GM21737 (cell line): ENCODE measurements at regions not wholly inside any gene's neighbourhood (a gene's known extent, or its start where the extent isn't known, plus 50 kb on each side); places are given as distances from the start of the nearest gene placed in this dataset.

ENCODE experiments used
- ATAC-seq: cut with Tn5 transposase; IDR thresholded peaks from one replicate; pipeline ENCODE4 v1.9.1; 2021; ENCODE audit warnings: mild to moderate bottlenecking, moderate library complexity; ENCODE audit not compliant: unreplicated experiment

DNA sequence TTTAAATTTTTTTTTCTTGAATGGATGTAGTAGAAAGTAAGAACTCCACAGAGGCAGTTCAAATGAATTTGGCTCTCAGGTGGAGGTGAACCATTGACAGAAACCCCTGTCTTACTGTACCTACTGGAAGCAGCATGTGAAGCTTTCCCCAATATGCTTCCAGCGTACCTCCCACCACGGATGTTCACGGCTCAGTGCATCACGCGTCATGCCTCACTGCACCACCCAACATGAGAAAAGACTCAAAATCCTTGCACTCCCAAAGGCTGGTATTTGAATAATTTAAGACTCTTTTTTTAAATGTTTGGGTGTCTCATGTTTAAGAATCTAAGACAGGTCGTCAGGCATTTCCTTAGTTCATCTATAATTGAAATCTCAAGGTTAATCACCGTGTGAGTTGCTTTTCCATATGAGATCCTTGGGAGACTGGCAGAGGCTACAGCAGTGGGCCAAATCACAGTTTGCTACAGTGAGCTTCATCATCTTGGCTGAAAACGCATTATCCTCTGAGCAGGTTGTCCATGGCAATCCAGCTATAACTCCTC lies 846.4 kb downstream of the DCDC2C start:
- ATAC-seq: no peak

DNA sequence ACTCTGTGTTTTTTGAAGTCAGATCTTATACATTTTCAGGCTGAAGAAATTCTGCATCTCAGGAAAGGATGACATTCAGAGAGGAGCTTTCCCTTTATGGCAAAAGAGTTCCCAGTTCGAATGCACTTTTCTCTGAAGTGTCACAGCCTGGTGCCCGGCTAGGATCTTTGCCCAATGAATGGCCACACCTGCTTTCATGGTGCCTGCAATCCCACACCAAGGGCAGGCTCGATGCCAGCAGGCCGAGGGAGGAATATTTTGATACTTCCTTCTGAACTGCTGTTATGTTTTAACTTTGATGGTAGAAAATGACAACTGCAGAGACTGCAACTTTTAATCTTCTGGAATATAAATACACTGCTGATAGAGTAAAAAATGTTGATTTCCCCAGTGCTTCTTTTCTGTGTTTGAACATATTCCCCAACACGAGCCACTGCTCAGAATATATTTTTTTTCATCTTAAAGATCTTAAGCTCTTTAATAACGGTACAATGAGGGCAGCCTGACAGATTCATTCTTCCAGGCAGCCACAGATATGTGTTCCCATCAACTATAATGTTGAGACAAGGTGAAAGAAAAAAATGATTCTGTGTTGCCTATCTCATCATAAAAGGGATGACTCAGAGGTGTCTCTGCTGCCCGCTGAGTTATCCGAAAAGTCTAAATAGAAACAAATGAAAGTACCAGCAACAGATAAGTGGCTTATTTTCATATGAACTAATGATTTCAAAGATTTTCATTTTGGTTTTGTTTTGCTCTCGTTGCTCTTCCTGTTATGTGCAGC lies 848.5 kb downstream of the DCDC2C start:
- no peak for ATAC-seq

DNA sequence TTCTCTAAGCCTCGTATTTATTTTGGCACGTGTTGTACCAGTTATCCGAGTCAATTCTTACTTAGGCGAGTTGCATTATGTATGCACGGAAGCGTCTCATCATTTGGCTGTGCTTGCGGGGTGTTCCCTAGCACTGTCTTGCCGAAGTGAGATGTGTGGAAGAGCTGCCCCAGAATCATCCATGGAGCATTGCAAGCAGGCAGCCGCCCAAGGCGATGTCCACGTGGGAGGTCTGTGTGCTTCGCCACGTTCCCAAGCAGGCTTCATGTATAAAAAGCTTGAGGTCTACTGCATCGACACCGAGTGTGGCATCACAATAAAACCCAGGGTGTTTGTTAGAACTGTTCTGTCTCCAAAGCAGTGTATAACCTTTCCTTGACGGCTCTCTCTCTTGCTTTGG lies 849.9 kb downstream of the DCDC2C start:
- no peak for ATAC-seq

DNA sequence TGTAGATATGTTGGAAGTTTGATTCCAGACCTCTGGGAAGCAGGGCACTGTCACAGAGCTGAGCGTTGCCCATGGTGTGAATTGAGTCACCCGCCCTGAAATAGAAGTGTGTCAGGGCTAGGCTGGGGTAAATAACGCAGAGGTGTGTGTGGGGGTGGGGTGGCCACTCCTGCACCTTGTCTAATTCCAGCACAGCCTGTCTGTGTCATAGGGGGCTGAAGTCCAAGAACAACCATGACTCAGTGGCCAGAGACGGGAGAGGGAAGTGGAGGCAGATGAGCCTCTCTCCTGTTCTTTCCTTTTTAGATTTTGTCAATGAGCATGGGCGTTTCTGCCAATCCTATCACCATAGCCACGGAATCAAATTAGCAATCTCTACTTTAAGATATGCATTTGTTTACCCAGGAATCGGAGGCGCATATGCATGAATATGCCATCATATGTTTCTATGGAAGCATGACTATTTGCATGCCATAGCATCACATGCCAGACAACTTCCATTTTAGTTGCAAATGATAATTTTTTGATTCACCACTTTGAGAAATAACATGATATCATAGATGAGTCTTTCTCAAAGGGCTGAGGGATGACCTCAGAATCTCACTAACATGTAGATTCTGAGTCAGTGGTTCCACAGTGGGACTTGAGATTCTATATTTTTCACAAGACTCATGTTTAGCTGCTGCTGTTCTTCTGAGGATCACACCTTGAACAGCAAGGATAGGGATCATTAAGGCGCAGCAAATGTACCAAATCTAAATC lies 852.9 kb downstream of the DCDC2C start:
- ATAC-seq: no peak

DNA sequence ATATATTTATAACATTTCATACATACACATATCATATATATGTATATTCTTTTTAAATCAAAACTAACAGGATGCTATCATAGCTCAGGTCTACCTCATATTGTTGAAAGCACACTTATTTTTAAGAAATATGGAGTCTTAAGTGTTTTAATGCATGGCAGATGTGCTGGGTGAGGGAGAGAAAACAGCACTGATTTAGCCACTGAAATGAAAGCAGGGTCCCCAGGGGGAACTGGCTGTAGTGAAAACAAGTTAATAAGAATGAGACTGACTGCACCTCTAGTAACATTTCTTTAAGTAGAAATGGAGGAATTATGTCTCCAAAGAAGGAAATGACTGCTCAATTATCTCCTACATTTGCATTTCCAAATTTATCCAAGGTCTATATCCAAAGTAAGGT lies 857.8 kb downstream of the DCDC2C start:
- no peak for ATAC-seq

DNA sequence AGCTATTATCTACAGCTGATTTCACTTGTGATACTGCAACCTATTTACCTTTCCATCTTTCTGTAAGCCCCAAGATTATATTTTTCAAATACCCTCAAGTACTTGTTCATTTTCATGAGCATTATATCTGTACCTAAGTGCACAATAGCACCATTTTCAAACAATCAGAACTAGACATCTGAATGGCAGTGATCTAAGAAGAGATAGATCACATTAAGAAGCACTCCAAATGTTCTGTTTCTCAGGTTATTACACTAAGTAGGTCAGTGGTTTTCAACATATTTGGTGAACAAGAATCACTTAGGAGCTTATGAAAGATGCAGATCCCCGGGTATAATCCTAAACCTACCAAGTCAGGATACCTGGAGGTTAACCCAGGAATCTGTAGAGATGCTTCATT lies 872.7 kb downstream of the DCDC2C start:
- no peak for ATAC-seq

DNA sequence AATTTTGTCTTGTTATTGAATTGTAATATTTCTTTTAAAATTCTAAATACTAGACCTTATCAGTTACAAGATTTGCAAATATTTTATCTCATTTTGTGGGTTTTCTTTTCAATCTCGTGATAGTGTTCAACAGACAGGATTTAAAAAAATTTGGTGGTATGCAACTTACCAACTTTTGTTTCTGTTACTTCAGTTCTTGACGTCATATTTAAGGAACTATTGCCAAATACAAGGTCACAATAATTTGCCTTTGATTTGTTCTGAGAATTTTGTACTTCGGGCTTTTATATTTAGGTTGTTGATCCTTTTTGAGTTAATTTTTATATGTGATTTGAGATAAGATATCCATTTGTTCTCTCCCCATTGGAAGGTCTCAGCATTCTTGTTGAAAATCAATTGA lies 876.6 kb downstream of the DCDC2C start:
- no peak for ATAC-seq

DNA sequence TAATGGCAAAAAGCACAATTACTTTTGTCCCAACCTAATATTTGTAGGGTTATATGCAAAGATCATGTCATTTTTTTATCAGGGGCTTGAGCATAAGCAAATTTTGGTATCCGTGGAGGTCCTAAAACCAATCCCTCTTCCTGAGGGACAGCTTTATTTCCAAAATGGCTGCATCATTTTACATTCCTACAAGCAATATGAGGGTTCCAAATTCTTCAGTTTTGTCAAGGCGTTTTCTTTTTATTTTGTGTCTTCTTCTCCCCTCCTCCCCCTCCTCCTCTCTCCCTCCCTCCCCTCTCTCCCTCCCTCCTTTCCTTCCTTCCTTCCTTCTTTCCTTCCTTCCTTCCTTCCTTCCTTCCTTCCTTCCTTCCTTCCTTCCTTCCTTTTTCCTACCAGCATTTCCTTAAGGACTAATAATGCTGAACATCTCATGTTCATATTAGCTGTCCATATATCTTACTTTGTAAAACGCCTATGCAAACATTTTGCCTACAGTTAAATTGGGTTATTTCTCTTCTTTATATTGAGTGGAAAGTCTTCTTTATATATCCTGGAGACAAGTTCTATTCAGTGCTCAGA lies 881.8 kb downstream of the DCDC2C start:
- ATAC-seq: no peak

DNA sequence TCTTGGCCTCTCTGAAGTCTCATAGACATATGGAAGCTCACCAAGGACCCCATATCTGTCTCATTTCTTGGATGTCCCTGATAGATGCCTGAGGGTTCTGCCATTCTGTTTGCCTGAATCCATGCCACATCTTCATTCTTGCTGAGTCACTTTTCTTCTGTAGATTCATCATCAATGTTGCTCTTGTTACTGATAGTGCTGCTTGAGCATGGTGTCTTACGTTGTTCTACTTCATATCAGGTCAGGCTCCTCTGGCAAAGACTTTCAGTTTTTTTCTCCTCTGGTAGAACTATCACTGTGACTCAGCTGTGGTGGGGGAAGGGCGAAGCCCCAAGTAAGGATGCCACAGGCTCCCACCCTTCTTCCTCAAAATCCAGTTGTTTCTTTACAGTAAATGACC lies 885.2 kb downstream of the DCDC2C start:
- ATAC-seq: no peak

DNA sequence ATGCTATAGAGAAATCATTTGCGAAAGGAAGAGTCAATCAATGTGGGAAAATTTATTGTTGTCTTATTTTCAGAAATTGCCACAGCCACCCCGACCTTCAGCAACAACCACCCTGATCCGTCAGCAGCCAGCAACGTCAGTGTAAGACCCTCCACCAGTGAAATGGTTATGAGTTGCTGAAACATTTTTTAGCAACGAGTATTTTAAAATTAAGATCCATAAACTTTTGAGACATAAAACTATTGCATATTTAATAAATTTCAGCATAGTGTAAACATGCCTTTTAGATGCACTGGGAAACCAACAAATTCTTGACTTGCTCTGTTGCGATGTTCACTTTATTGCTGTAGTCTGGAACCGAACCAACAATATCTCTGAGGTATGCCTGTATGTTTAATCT lies 887.9 kb downstream of the DCDC2C start:
- no peak for ATAC-seq

DNA sequence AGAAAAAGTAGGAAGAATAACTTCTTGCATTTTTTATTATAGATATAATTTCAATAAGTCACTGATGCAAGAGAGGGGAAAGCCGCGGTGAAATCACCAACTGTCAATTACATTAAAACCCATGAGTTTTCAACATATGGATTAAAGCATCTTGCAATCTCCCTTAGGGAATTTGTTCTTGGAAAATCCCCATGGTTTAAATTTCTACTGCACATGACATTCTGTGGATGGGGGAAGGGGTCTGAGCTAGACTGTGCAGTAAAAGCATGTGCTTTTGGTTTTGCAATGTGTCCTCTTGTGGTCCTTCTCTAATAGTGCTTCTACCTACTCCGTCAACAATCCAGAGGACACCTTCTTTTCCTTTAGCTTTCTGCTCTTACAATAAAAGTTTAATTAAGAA lies 894.0 kb downstream of the DCDC2C start:
- ATAC-seq: no peak

DNA sequence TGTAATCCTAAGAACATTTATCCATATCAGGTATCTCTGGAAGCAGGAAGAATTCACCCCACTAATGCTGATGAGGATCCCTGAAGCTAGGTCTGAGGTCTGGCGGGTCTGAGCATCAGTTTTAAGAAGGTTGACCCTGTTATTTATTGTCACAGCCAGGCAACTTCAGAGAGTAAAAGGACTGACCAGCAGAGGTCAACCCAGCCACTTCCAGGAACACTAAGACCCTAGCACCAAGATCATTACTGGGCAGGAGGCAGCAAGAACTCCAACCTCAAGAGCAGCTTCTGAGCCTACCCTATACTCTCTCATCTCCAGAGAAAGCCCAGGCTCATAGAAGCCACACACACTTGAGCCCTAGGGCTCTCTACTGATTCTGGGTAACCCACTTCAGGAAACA lies 901.4 kb downstream of the DCDC2C start:
- no peak for ATAC-seq

DNA sequence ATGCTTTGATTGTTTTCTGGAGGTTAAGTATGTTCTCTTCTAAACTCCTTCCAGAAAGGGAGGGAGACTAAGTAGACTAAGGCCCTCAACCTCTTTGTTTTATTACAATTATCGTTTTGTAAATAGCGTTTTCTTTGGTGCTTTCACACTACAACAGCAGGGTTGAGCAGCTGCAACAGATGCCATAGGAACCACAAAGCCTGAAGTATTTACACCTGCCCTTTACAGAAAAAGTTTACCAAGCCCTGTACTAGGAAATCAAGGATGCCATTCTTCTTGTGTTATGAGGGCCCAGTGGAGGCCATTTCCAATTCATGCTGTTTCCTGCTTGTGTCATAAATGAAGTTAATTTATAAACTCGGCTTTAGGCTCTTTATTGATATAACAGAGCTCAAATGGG lies 914.8 kb downstream of the DCDC2C start:
- ATAC-seq: no peak

DNA sequence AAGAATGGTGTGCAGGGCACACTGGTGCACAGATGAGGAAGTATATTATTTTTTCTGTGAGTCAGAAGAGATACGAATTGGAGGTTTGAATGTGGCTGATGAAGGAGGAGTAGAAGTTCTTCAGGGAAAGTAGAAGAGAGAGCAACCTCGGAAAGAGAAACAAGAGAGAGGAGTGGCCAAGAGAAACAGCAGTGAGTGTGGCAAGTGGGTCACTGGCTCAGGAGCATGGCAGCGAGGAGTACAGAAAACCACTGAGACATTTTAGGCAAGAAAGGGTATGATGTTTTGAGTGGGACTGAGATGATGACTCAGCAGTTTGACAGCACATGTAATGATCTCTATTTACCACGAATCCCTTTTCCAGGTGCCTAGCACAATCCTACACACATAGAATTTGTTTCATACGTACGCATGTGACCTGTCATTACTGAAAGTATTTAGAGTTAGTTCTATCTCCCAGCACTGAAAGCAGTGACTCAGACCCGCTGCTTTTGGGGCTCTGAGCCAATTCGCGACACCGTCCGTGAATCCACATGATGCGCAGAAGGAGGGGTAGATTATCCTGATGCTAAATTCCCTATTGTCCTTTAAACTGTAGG lies 915.4 kb downstream of the DCDC2C start:
- ATAC-seq: no peak

DNA sequence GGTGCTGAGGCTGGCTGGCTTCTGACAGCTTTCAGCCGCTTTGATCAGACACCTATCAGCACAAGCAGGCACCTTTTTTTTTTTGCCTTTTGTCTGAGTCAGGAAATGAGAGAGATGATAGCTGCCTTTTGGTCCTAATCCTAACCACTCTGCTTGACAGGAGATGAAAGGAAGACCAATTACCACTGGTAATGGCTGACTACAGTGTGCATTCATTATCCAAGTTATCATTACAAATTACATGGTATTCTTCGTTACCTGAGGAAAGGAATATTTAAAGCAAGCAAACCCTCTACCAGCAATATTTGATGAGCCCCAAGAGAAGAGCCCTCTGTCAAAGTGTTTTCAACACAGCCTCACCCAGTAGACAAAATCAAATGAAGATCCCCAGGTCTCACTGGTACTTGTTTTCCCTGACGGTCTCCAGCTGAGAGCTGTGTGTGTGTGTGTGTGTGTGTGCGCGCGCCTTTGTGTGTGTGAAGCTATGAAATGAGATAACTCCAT lies 925.7 kb downstream of the DCDC2C start:
- no peak for ATAC-seq

DNA sequence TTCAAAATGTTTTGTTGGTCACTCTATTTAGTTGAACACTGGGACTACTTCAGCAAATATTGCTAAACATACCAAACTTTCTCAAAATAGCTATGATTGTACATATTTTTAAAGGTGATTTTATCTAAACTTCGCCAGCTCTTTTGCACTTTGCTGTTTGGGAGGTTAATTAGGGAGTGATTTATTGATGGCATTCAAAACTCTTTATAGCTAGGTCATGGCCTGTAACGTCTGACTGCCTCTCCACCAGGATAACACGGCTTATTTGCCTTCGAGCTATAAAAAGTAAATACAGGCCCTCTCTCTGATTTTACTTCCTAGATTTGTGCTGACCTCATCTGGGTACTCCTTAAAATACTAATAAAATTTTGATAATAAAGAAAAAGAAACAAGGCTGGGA lies 931.9 kb downstream of the DCDC2C start:
- ATAC-seq: no peak

DNA sequence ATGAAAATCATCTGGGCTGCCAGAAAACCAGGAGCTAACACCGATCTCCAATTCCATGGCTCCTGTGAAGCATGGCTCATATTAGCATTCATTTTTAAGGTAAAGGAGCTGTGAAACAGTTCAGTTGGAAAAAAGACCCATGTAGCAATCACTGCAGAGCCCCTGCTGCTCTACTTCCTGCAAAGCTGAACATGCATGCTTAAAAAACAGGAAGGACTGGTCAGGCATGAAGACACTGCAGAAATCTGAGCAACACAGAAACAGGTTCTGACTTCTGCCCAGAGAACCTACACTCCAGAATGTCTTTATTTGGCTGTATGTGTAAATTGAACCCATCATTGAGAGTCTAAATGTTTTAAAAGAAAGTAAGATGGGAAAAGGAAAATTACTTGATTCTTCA lies 950.6 kb downstream of the DCDC2C start:
- ATAC-seq: no peak

DNA sequence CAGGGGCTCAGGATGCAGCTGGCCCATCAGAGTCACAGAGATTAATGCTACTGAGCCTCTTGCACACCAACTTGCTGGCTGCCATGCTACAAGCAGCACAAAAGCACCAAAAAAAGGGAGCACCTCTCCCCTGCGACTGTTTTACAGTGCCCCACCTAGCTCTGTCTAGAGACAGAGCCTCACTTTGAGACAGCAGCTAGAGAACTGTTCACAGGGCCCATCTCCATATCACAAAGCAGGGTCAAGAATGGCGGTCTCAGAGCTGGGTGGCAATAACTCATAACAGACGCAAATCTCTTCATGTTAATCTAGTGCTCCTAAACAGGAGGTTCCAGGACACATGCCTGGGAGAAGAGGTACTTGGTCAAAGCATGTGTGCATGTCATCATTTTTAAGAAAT lies 953.0 kb downstream of the DCDC2C start:
- no peak for ATAC-seq

DNA sequence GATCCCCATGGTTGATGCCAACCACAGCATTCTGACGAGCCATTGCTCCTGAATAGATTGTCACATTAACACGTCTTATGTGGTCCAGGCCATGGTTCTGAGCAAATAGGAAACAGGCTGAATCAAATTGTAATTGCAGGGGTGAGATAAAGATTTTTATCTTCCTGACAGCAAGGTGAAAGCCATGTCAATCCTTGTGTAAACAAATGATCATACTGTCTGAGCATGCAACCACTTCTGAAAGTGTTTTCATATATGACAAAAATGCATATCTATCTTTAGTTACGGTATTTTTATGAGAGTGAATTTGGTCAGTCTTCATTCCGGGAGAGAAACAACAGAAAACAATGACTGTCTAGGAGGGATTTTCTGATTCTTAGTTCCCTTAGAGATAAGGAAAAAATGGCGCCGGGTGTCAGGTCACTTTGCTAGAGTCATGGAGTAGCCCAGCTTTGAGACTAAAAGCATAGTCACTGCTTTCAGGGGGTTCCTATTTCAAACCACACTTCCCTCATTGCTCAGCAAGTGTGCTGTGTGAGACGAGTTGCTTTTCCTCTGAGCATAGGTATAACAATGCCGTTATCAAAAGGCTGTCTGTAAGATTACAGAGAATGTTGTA lies 958.9 kb downstream of the DCDC2C start:
- ATAC-seq: no peak

DNA sequence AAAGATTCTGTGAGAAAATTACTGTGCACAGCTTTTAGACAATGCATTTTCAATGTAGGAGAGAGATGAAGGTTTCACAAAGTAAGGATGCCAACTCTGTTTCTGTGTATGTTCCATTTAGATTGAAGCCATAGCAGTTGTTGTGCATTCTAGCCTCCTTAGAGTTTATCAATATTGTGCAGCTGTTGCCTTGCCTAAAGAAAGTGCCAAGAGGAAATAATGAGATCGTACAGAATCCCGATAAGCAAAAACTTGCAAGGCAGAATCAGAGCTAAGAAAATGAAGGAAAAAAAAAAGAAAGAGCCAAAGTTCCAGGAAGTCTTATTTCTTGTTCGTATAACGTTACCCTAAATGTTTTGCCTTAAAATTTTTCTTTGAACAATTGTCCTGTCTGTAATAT lies 965.0 kb downstream of the DCDC2C start:
- no peak for ATAC-seq

DNA sequence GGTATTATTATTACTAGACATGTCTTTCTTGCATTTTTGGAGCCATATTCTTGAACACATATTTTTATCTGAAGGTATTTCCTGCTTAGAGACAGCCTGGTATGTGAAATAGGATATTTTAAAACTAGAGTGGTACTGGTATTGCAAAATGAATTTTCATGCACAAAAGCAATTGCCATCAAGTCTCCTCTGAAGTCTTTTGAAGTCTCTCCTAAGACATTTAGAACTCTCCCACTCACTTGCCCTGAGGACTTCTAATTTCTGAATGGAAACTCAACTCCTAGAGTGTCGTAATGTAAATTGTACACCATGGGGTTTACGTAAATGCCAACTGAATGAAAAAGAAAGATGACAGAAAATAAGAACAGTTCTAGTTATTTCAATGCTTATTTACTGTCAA lies 967.0 kb downstream of the DCDC2C start:
- no peak for ATAC-seq
